ENCODE measurements at regions not wholly inside any gene's neighbourhood (a gene's known extent, or its start where the extent isn't known, plus 50 kb on each side); places are given as distances from the start of the nearest gene placed in this dataset.

- no peak for DNase-seq (ENCODE audit: low read depth)
- TF ChIP-seq CTCF (IDR thresholded peaks at IDR 0.05; ENCODE audit: control insufficient read depth, insufficient read depth, low read depth, low read length, missing control alignments): no peak
- H3K4me3 ChIP-seq (ENCODE audit: control insufficient read depth, low read depth, low read length): no peak overlapping the region
Measured at GRCh38 chr15:59924812-59925522, 79.1 kb upstream of the FOXB1 start.

- DNase-seq (ENCODE audit: low read depth): no peak
- H3K4me3 ChIP-seq (ENCODE audit: control insufficient read depth, low read depth, low read length): no peak overlapping the region
- TF ChIP-seq CTCF (IDR thresholded peaks at IDR 0.05; ENCODE audit: control insufficient read depth, insufficient read depth, low read depth, low read length, missing control alignments): no peak
Measured at GRCh38 chr15:59924096-59924495, 80.0 kb upstream of the FOXB1 start.

GRCh38 chr15:59923508-59923907 is 80.6 kb upstream of the FOXB1 start:
- no peak overlapping the region for H3K4me3 ChIP-seq (ENCODE audit: control insufficient read depth, low read depth, low read length)
- no peak for DNase-seq (ENCODE audit: low read depth)
- no peak for TF ChIP-seq CTCF (IDR thresholded peaks at IDR 0.05; ENCODE audit: control insufficient read depth, insufficient read depth, low read depth, low read length, missing control alignments)

GRCh38 chr15:59918994-59919951 is 84.8 kb upstream of the FOXB1 start:
- no peak for TF ChIP-seq CTCF (IDR thresholded peaks at IDR 0.05; ENCODE audit: control insufficient read depth, insufficient read depth, low read depth, low read length, missing control alignments)
- H3K4me3 ChIP-seq (ENCODE audit: control insufficient read depth, low read depth, low read length): no peak overlapping the region
- peak; percentile 11 for DNase-seq (ENCODE audit: low read depth)

- no peak for DNase-seq (ENCODE audit: low read depth)
- H3K4me3 ChIP-seq (ENCODE audit: control insufficient read depth, low read depth, low read length): no peak overlapping the region
- TF ChIP-seq CTCF (IDR thresholded peaks at IDR 0.05; ENCODE audit: control insufficient read depth, insufficient read depth, low read depth, low read length, missing control alignments): peak; percentile 55
Measured at GRCh38 chr15:59917504-59918157, 86.5 kb upstream of the FOXB1 start.

- DNase-seq (ENCODE audit: low read depth): no peak
- TF ChIP-seq CTCF (IDR thresholded peaks at IDR 0.05; ENCODE audit: control insufficient read depth, insufficient read depth, low read depth, low read length, missing control alignments): no peak
- H3K4me3 ChIP-seq (ENCODE audit: control insufficient read depth, low read depth, low read length): no peak overlapping the region
Measured at GRCh38 chr15:59906046-59906445, 98.1 kb upstream of the FOXB1 start.
